ENCODE measurements at regions not wholly inside any gene's neighbourhood (a gene's known extent, or its start where the extent isn't known, plus 50 kb on each side); places are given as distances from the start of the nearest gene placed in this dataset.

- no peak for TF ChIP-seq SRF (CRISPR knock-in tag; IDR thresholded peaks at IDR 0.05)
- no peak for TF ChIP-seq CREB3 (tag; conservative IDR thresholded peaks at IDR 0.05; ENCODE audit: low read depth)
- peak; percentile 53; the same call in 1 of the 2 replicates for TF ChIP-seq POLR2AphosphoS5 (IDR thresholded peaks at IDR 0.05; ENCODE audit: control insufficient read depth, insufficient read depth, low read depth, low read length)
- TF ChIP-seq, protein P1, sequence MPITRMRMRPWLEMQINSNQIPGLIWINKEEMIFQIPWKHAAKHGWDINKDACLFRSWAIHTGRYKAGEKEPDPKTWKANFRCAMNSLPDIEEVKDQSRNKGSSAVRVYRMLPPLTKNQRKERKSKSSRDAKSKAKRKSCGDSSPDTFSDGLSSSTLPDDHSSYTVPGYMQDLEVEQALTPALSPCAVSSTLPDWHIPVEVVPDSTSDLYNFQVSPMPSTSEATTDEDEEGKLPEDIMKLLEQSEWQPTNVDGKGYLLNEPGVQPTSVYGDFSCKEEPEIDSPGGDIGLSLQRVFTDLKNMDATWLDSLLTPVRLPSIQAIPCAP (CRISPR knock-in tag; IDR thresholded peaks at IDR 0.05; ENCODE audit: borderline replicate concordance) = no peak
- no peak for TF ChIP-seq MXI1 (IDR thresholded peaks at IDR 0.05; ENCODE audit: low read depth, low read length)
- no peak for TF ChIP-seq CREB1 (IDR thresholded peaks at IDR 0.05)
- TF ChIP-seq CREB1 (CRISPR knock-in tag; IDR thresholded peaks at IDR 0.05) = no peak
- no peak for TF ChIP-seq ZFX (CRISPR knock-in tag; IDR thresholded peaks at IDR 0.05)
- TF ChIP-seq POLR2AphosphoS2 (IDR thresholded peaks at IDR 0.05; ENCODE audit: low read length) = no peak
- TF ChIP-seq ZNF609 (CRISPR knock-in tag; IDR thresholded peaks at IDR 0.05; ENCODE audit: borderline replicate concordance) = no peak
- TF ChIP-seq, protein P2, sequence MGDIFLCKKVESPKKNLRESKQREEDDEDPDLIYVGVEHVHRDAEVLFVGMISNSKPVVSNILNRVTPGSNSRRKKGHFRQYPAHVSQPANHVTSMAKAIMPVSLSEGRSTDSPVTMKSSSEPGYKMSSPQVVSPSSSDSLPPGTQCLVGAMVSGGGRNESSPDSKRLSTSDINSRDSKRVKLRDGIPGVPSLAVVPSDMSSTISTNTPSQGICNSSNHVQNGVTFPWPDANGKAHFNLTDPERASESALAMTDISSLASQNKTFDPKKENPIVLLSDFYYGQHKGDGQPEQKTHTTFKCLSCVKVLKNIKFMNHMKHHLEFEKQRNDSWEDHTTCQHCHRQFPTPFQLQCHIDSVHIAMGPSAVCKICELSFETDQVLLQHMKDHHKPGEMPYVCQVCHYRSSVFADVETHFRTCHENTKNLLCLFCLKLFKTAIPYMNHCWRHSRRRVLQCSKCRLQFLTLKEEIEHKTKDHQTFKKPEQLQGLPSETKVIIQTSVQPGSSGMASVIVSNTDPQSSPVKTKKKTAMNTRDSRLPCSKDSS (IDR thresholded peaks at IDR 0.05; ENCODE audit: low read depth, partially characterized antibody) = no peak
- TF ChIP-seq SRSF9 (IDR thresholded peaks at IDR 0.05; ENCODE audit: borderline replicate concordance, low read depth, low read length) = no peak
- TF ChIP-seq RNF2 (IDR thresholded peaks at IDR 0.05) = no peak
- no peak for TF ChIP-seq POLR3G (IDR thresholded peaks at IDR 0.05; ENCODE audit: extremely low read depth, insufficient read length, insufficient replicate concordance)
- no peak for TF ChIP-seq NRF1 (conservative IDR thresholded peaks at IDR 0.05 in 1 of 2, IDR thresholded peaks at IDR 0.05 in 1 of 2)
- no peak for TF ChIP-seq TCF7L2 (IDR thresholded peaks at IDR 0.05; ENCODE audit: low read depth, low read length)
- TF ChIP-seq ZFPM2 (CRISPR knock-in tag; IDR thresholded peaks at IDR 0.05) = no peak
- TF ChIP-seq NR3C1 (CRISPR knock-in tag; IDR thresholded peaks at IDR 0.05) = no peak
- peak; percentile 9; the same call in 1 of the 2 replicates for TF ChIP-seq NCOR1 (IDR thresholded peaks at IDR 0.05)
These were observed 155.4 kb downstream of the CRPPA start (continued) for GRCh38 chr7:16265863-16266458.
